ENCODE measurements at regions not wholly inside any gene's neighbourhood (a gene's known extent, or its start where the extent isn't known, plus 50 kb on each side); places are given as distances from the start of the nearest gene placed in this dataset.

DNA sequence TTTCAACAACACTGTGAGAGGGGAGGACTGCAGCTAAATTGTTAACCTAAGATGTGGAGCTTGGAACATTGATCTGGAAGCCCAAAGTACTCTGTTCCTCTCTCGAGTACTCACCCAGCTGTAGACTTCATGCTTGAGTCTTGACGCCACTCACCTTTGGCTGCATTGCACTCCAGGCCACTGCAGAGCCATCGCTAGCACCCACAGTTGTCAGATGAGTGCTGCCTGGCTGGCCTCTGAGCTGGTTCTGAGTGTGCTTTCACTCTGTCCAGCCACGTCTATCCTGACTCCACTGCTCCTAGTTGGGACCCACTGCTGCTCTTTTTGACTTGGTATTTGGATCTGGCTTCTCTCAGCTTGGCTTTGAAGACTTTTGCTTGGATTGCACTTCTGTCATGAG is 552.1 kb downstream of the DCDC2C start:
- TF ChIP-seq, protein P1, sequence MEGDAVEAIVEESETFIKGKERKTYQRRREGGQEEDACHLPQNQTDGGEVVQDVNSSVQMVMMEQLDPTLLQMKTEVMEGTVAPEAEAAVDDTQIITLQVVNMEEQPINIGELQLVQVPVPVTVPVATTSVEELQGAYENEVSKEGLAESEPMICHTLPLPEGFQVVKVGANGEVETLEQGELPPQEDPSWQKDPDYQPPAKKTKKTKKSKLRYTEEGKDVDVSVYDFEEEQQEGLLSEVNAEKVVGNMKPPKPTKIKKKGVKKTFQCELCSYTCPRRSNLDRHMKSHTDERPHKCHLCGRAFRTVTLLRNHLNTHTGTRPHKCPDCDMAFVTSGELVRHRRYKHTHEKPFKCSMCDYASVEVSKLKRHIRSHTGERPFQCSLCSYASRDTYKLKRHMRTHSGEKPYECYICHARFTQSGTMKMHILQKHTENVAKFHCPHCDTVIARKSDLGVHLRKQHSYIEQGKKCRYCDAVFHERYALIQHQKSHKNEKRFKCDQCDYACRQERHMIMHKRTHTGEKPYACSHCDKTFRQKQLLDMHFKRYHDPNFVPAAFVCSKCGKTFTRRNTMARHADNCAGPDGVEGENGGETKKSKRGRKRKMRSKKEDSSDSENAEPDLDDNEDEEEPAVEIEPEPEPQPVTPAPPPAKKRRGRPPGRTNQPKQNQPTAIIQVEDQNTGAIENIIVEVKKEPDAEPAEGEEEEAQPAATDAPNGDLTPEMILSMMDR (IDR thresholded peaks at IDR 0.05): no peak
- TF ChIP-seq ZFX (IDR thresholded peaks at IDR 0.05; ENCODE audit: borderline replicate concordance): no peak
